ENCODE measurements at regions not wholly inside any gene's neighbourhood (a gene's known extent, or its start where the extent isn't known, plus 50 kb on each side); places are given as distances from the start of the nearest gene placed in this dataset.

- no peak for TF ChIP-seq CTCF (IDR thresholded peaks at IDR 0.05; ENCODE audit: control insufficient read depth, extremely low read depth, insufficient read depth)
- no peak for DNase-seq (ENCODE audit: low read depth)
- no peak overlapping the region for H3K4me3 ChIP-seq (ENCODE audit: low read depth, low read length)
These were observed 541.1 kb downstream of the MED13L start for GRCh38 chr12:115736360-115736759.

- no peak for DNase-seq (ENCODE audit: low read depth)
- H3K4me3 ChIP-seq (ENCODE audit: low read depth, low read length) = no peak overlapping the region
- TF ChIP-seq CTCF (IDR thresholded peaks at IDR 0.05; ENCODE audit: control insufficient read depth, extremely low read depth, insufficient read depth) = no peak
These were observed 546.4 kb downstream of the MED13L start for GRCh38 chr12:115730975-115731541.

DNA sequence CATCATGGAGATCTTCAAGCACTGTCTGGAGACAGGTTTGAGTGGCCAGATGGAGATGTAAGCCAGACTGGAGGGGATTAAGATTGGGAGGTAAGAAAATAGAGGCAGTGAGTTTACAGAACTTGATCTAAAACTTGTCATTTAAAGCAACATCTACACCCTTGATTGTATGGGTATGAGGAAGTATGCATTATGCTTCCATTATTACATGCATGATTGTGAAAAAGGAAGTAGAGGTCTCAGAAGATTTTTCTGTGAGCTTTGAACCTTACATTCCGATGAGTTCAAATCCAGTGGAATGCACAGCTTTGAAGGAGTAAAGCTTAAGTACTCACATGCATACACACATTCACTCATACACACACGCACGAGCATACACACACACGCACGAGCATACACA is 550.8 kb downstream of the MED13L start:
- no peak for DNase-seq (ENCODE audit: low read depth)
- no peak overlapping the region for H3K4me3 ChIP-seq (ENCODE audit: low read depth, low read length)
- no peak for TF ChIP-seq CTCF (IDR thresholded peaks at IDR 0.05; ENCODE audit: control insufficient read depth, extremely low read depth, insufficient read depth)

DNA sequence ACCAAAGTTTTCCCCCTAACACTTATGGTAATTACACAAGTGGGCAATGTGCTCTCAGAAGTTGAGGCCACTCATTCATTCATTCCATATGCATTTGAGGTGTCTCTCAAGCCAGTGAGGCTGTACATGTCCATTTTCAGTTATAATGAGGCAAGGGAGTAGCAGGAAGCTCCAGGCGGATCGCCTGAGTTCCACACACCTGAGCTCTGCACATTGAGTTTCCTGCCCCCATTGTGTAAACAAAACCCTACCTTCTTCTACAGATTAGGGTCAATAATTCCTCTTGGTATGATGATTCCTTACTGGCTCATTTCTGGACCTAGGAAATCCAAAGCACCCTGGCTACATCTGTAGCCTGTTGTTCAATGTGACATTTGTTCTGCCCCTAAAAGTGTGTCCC is 555.3 kb downstream of the MED13L start:
- no peak for TF ChIP-seq CTCF (IDR thresholded peaks at IDR 0.05; ENCODE audit: control insufficient read depth, extremely low read depth, insufficient read depth)
- no peak overlapping the region for H3K4me3 ChIP-seq (ENCODE audit: low read depth, low read length)
- no peak for DNase-seq (ENCODE audit: low read depth)

- no peak for DNase-seq (ENCODE audit: low read depth)
- TF ChIP-seq CTCF (IDR thresholded peaks at IDR 0.05; ENCODE audit: control insufficient read depth, extremely low read depth, insufficient read depth) = no peak
- H3K4me3 ChIP-seq (ENCODE audit: low read depth, low read length) = no peak overlapping the region
These were observed 560.9 kb downstream of the MED13L start for GRCh38 chr12:115716551-115716950.

- peak; percentile 4; the same call in 1 of the 2 replicates for TF ChIP-seq CTCF (IDR thresholded peaks at IDR 0.05; ENCODE audit: control insufficient read depth, extremely low read depth, insufficient read depth)
- H3K4me3 ChIP-seq (ENCODE audit: low read depth, low read length) = no peak overlapping the region
These were observed 564.8 kb downstream of the MED13L start for GRCh38 chr12:115712676-115713075.

DNA sequence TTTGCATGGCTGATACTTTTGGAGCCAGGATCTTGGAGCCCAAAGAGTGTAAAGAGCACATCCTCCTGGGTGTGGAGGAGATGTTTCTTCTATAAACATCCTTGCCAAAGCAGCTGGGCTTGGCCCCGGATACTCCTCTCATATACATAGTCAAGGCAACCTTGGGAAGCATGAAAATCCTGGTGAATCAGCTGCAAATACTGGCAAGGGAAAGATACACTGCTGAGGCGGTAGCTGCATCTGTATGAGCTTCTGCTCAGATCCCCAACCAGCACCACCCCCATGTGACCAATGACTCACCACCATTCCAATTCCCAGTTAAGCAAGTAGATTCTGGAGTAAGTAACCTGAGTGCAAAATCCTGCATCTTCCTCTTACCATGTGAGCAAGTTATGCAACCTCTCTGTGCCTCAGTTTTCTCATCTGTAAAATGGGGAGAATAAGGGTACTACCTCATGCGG is 567.4 kb downstream of the MED13L start:
- H3K4me3 ChIP-seq (ENCODE audit: low read depth, low read length) = no peak overlapping the region
- no peak for TF ChIP-seq CTCF (IDR thresholded peaks at IDR 0.05; ENCODE audit: control insufficient read depth, extremely low read depth, insufficient read depth)

More at GRCh38 chr12:115712676-115713075, 564.8 kb downstream of the MED13L start:
- DNase-seq (ENCODE audit: low read depth) = no peak

More for the DNA sequence above, 567.4 kb downstream of the MED13L start:
- DNase-seq (ENCODE audit: low read depth) = no peak
